WTC11 (cell line): ENCODE measurements at regions not wholly inside any gene's neighbourhood (a gene's known extent, or its start where the extent isn't known, plus 50 kb on each side); places are given as distances from the start of the nearest gene placed in this dataset.
A peak's percentile ranks its signal among the peaks of the same experiment; 100 is the strongest.

Experiments
- ATAC-seq: fragments of 200-7000 bp; cut with Tn5 transposase; 2 replicates; pipeline ENCODE4 v1.10.0; 2021; ENCODE audit warnings: mild to moderate bottlenecking, moderate library complexity
- CTCF ChIA-PET: fragments of 300-600 bp; sonication (Branson Sonifier 250); formaldehyde crosslinking; loops from one replicate; lab custom pipeline; 2021; ENCODE audit warnings: antibody characterized with exemption; lab: Charles Lee
- POLR2A ChIA-PET: fragments of 350-600 bp; sonication (Branson Sonifier 250); formaldehyde crosslinking; loops from one replicate; lab custom pipeline; 2021; ENCODE audit warnings: antibody characterized with exemption; lab: Charles Lee
- DNase-seq: peaks from one replicate; pipeline ENCODE4 v3.0.0; 2021; ENCODE audit warnings: low spot score
- H3K27ac Mint-ChIP-seq: 2 replicates; pipeline ENCODE4 v1.8.0; 2021; ENCODE audit warnings: mixed read lengths
- H3K27me3 Mint-ChIP-seq: 2 replicates; pipeline ENCODE4 v1.8.0; 2021; ENCODE audit warnings: low read depth, mild to moderate bottlenecking, moderate library complexity, mixed read lengths
- H3K36me3 Mint-ChIP-seq: 2 replicates; pipeline ENCODE4 v1.8.0; 2021; ENCODE audit warnings: mixed read lengths
- H3K4me1 Mint-ChIP-seq: 2 replicates; pipeline ENCODE4 v1.8.0; 2022; ENCODE audit warnings: mixed read lengths
- H3K4me3 Mint-ChIP-seq: 2 replicates; pipeline ENCODE4 v1.8.0; 2021; ENCODE audit warnings: mild to moderate bottlenecking, moderate library complexity, mixed read lengths
- H3K9me3 Mint-ChIP-seq: 2 replicates; pipeline ENCODE4 v1.8.0; 2021; ENCODE audit warnings: mixed read lengths
- AR ChIP-seq: fragments of 250-450 bp; sonication (Bioruptor Pico); IDR thresholded peaks from 2 replicates; pipeline ENCODE4 v1.9.0; 2021; ENCODE audit warnings: mild to moderate bottlenecking
- ERG ChIP-seq: fragments of 250-450 bp; sonication (Bioruptor Pico); IDR thresholded peaks from 2 replicates; pipeline ENCODE4 v1.8.0; 2021; ENCODE audit warnings: mild to moderate bottlenecking
- ETV6 ChIP-seq: sonication (generic); formaldehyde crosslinking; IDR thresholded peaks from 2 replicates; pipeline ENCODE4 v1.8.1; 2022; ENCODE audit warnings: mild to moderate bottlenecking, missing genetic modification reagents
- IRF2 ChIP-seq: sonication (generic); formaldehyde crosslinking; IDR thresholded peaks from 2 replicates; pipeline ENCODE4 v1.8.0; 2022; ENCODE audit warnings: low read depth, missing genetic modification reagents, borderline replicate concordance
- NFYB ChIP-seq: sonication (generic); formaldehyde crosslinking; conservative IDR thresholded peaks from 2 replicates; pipeline ENCODE4 v1.8.0; 2022; ENCODE audit warnings: low read depth, missing genetic modification reagents
- NR1H2 ChIP-seq: sonication (generic); formaldehyde crosslinking; IDR thresholded peaks from 2 replicates; pipeline ENCODE4 v1.9.0; 2021; ENCODE audit warnings: mild to moderate bottlenecking, moderate library complexity, missing genetic modification reagents
- TP53 ChIP-seq: sonication (generic); formaldehyde crosslinking; IDR thresholded peaks from 2 replicates; pipeline ENCODE4 v1.8.1; 2023; ENCODE audit warnings: mild to moderate bottlenecking, missing genetic modification reagents
- ZBTB21 ChIP-seq: sonication (generic); formaldehyde crosslinking; IDR thresholded peaks from 2 replicates; pipeline ENCODE4 v1.8.1; 2023; ENCODE audit warnings: mild to moderate bottlenecking, missing genetic modification reagents, borderline replicate concordance
- ZBTB43 ChIP-seq: sonication (generic); formaldehyde crosslinking; IDR thresholded peaks from 2 replicates; pipeline ENCODE4 v1.8.1; 2023; ENCODE audit warnings: mild to moderate bottlenecking, missing genetic modification reagents
- ZNF423 ChIP-seq: fragments of 250-450 bp; sonication (Bioruptor Pico); IDR thresholded peaks from 2 replicates; pipeline ENCODE4 v2.1.2; 2022; ENCODE audit warnings: mild to moderate bottlenecking, moderate library complexity
- ZNF671 ChIP-seq: fragments of 250-450 bp; sonication (Bioruptor Pico); IDR thresholded peaks from 2 replicates; pipeline ENCODE4 v1.8.0; 2021; ENCODE audit warnings: mild to moderate bottlenecking
- TF ChIP-seq, protein P1 (sequence below): sonication (generic); formaldehyde crosslinking; IDR thresholded peaks from 2 replicates; pipeline ENCODE4 v1.8.1; 2022; ENCODE audit warnings: low read depth, missing genetic modification reagents, borderline replicate concordance
- TF ChIP-seq, protein P2 (sequence below): sonication (generic); formaldehyde crosslinking; IDR thresholded peaks from 2 replicates; pipeline ENCODE4 v1.8.0; 2022; ENCODE audit warnings: mild to moderate bottlenecking, missing genetic modification reagents
- TF ChIP-seq, protein P3 (sequence below): sonication (generic); formaldehyde crosslinking; IDR thresholded peaks from 2 replicates; pipeline ENCODE4 v1.8.1; 2023; ENCODE audit warnings: mild to moderate bottlenecking, missing genetic modification reagents, borderline replicate concordance
- TF ChIP-seq, protein P4 (sequence below): sonication (generic); formaldehyde crosslinking; IDR thresholded peaks from 2 replicates; pipeline ENCODE4 v1.8.0; 2022; ENCODE audit warnings: mild to moderate bottlenecking, missing genetic modification reagents

GRCh38 chr1:193747579-193747978 is 561.2 kb upstream of the B3GALT2 start (continued):
- TF ChIP-seq, protein P1, sequence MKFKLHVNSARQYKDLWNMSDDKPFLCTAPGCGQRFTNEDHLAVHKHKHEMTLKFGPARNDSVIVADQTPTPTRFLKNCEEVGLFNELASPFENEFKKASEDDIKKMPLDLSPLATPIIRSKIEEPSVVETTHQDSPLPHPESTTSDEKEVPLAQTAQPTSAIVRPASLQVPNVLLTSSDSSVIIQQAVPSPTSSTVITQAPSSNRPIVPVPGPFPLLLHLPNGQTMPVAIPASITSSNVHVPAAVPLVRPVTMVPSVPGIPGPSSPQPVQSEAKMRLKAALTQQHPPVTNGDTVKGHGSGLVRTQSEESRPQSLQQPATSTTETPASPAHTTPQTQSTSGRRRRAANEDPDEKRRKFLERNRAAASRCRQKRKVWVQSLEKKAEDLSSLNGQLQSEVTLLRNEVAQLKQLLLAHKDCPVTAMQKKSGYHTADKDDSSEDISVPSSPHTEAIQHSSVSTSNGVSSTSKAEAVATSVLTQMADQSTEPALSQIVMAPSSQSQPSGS: no peak
- TF ChIP-seq, all 79 proteins: peak for 0

DNA sequence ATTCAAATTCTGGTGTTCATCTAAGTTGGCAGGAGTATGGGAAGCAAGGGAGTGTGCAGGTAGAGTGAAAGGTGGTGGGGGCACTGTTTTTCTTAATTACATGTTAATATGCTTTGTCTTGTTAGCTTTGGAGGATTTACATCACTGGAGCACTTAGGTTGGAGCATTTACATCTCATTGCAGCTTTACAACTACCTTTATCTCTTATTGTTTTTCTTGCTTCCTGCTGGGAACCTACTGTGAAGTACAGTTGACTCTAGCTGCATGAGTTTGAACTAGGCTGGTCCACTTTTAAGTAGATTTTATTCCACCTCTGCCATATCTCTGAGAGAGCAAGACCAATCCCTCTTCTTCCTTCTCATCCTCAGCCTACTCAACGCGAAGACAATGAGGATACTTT is 554.8 kb upstream of the B3GALT2 start:
- DNase-seq: no peak

DNA sequence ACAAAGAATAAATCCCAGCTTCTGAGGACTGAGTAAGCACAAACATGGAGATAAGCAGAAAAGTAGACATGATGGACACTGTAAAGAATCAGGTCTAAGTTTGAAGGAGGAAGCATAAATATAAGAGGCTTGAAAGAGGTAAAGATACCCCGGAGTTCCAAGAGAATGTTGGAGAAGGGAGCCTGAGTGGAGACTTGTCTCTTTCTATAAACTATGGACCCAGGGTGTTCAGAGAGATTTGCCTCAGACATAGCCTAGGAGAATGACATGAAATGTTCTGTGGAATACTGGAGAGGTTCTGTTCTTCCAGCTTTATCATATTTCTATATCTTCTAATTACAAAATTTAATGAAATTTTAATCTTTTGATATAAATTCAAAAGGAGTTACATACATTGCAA is 554.3 kb upstream of the B3GALT2 start:
- CTCF ChIA-PET: interaction anchor here (1.1 kb wide), 1 partner anchor 14 kb away, joined by 3 read pairs; no protein-coding TSS in a partner anchor
- Mint-ChIP-seq H3K36me3 (no peaks in the 10 kb centered on the region), H3K9me3 (no peaks in the 10 kb centered on the region), H3K4me1 (peaks cover 18% of the 10 kb centered on the region), H3K27me3 (peaks cover 65% of the 10 kb centered on the region), H3K4me3 (no peak overlapping the region), H3K27ac (no peak overlapping the region)
- DNase-seq (no peak), ATAC-seq (peak; percentile 58)
- POLR2A ChIA-PET: interaction anchor here (0.5 kb wide), 1 partner anchor 129 kb away, joined by 3 read pairs; no protein-coding TSS in a partner anchor
- TF ChIP-seq ETV6 (CRISPR knock-in tag) (no peak), ZBTB21 (CRISPR knock-in tag) (no peak), ZNF671 (no peak), AR (CRISPR knock-in tag) (no peak), ERG (CRISPR knock-in tag) (no peak), IRF2 (CRISPR knock-in tag) (no peak), NFYB (no peak), NR1H2 (CRISPR knock-in tag) (no peak)
- TF ChIP-seq, protein P2, sequence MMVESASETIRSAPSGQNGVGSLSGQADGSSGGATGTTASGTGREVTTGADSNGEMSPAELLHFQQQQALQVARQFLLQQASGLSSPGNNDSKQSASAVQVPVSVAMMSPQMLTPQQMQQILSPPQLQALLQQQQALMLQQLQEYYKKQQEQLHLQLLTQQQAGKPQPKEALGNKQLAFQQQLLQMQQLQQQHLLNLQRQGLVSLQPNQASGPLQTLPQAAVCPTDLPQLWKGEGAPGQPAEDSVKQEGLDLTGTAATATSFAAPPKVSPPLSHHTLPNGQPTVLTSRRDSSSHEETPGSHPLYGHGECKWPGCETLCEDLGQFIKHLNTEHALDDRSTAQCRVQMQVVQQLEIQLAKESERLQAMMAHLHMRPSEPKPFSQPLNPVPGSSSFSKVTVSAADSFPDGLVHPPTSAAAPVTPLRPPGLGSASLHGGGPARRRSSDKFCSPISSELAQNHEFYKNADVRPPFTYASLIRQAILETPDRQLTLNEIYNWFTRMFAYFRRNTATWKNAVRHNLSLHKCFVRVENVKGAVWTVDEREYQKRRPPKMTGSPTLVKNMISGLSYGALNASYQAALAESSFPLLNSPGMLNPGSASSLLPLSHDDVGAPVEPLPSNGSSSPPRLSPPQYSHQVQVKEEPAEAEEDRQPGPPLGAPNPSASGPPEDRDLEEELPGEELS: no peak

More for the DNA sequence above, 554.8 kb upstream of the B3GALT2 start:
- no peak overlapping the region for H3K27ac Mint-ChIP-seq
- no peaks in the 10 kb centered on the region for H3K36me3 Mint-ChIP-seq
- H3K4me3 Mint-ChIP-seq: peak overlapping the region; percentile 14; the same call in 1 of the 2 replicates
- H3K4me1 Mint-ChIP-seq: peaks cover 21% of the 10 kb centered on the region
- TF ChIP-seq, protein P3, sequence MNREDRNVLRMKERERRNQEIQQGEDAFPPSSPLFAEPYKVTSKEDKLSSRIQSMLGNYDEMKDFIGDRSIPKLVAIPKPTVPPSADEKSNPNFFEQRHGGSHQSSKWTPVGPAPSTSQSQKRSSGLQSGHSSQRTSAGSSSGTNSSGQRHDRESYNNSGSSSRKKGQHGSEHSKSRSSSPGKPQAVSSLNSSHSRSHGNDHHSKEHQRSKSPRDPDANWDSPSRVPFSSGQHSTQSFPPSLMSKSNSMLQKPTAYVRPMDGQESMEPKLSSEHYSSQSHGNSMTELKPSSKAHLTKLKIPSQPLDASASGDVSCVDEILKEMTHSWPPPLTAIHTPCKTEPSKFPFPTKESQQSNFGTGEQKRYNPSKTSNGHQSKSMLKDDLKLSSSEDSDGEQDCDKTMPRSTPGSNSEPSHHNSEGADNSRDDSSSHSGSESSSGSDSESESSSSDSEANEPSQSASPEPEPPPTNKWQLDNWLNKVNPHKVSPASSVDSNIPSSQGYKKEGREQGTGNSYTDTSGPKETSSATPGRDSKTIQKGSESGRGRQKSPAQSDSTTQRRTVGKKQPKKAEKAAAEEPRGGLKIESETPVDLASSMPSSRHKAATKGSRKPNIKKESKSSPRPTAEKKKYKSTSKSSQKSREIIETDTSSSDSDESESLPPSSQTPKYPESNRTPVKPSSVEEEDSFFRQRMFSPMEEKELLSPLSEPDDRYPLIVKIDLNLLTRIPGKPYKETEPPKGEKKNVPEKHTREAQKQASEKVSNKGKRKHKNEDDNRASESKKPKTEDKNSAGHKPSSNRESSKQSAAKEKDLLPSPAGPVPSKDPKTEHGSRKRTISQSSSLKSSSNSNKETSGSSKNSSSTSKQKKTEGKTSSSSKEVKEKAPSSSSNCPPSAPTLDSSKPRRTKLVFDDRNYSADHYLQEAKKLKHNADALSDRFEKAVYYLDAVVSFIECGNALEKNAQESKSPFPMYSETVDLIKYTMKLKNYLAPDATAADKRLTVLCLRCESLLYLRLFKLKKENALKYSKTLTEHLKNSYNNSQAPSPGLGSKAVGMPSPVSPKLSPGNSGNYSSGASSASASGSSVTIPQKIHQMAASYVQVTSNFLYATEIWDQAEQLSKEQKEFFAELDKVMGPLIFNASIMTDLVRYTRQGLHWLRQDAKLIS (CRISPR knock-in tag): no peak
- TF ChIP-seq ZBTB43 (CRISPR knock-in tag): no peak
- TF ChIP-seq TP53 (CRISPR knock-in tag): no peak
- TF ChIP-seq, protein P4, sequence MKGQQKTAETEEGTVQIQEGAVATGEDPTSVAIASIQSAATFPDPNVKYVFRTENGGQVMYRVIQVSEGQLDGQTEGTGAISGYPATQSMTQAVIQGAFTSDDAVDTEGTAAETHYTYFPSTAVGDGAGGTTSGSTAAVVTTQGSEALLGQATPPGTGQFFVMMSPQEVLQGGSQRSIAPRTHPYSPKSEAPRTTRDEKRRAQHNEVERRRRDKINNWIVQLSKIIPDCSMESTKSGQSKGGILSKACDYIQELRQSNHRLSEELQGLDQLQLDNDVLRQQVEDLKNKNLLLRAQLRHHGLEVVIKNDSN (CRISPR knock-in tag): no peak
- TF ChIP-seq ZNF423 (CRISPR knock-in tag): 0 out of 2 replicates have a peak, but pooled peaks have one; percentile 5
- H3K9me3 Mint-ChIP-seq: no peaks in the 10 kb centered on the region
- ChIA-PET CTCF (interaction anchor here (1.0 to 1.1 kb wide), 2 partner anchors 13 to 383 kb away, joined by 3 to 4 read pairs; no protein-coding TSS in a partner anchor), POLR2A (interaction anchor here (0.5 kb wide), 1 partner anchor 130 kb away, joined by 3 read pairs; no protein-coding TSS in a partner anchor)
- ATAC-seq: peak; percentile 92
- H3K27me3 Mint-ChIP-seq: peaks cover 65% of the 10 kb centered on the region
